T-helper 1 cell treated with Interleukin-12 subunit alpha and Interleukin-12 subunit beta and Interleukin-4 antibody, amounts not matched to agents 30 μg/mL and 1 μg/mL, for 36 hours (primary cell): ENCODE measurements at regions not wholly inside any gene's neighbourhood (a gene's known extent, or its start where the extent isn't known, plus 50 kb on each side); places are given as distances from the start of the nearest gene placed in this dataset.

Experiments
- H3K27ac Mint-ChIP-seq: one replicate; pipeline ENCODE4 v1.8.0; 2021; ENCODE audit warnings: mild to moderate bottlenecking, mixed read lengths
- H3K27me3 Mint-ChIP-seq: one replicate; pipeline ENCODE4 v1.8.0; 2021; ENCODE audit warnings: low read depth, mixed read lengths
- H3K36me3 Mint-ChIP-seq: one replicate; pipeline ENCODE4 v1.8.0; 2021; ENCODE audit warnings: low read depth, mixed read lengths
- H3K4me1 Mint-ChIP-seq: one replicate; pipeline ENCODE4 v1.8.0; 2021; ENCODE audit warnings: low read depth, mixed read lengths
- H3K4me3 Mint-ChIP-seq: one replicate; pipeline ENCODE4 v1.8.0; 2021; ENCODE audit warnings: mild to moderate bottlenecking, moderate library complexity, mixed read lengths
- H3K9me3 Mint-ChIP-seq: one replicate; pipeline ENCODE4 v1.8.0; 2021; ENCODE audit warnings: mixed read lengths

- no peaks in the 10 kb centered on the region for H3K4me1 Mint-ChIP-seq
- peaks cover 19% of the 10 kb centered on the region for H3K27me3 Mint-ChIP-seq
- H3K9me3 Mint-ChIP-seq = peaks cover 16% of the 10 kb centered on the region
- no peak overlapping the region for H3K4me3 Mint-ChIP-seq
- H3K36me3 Mint-ChIP-seq = peaks cover 5% of the 10 kb centered on the region
- no peak overlapping the region for H3K27ac Mint-ChIP-seq
These were observed 96.2 kb downstream of the C9orf50 start for GRCh38 chr9:129524582-129525270.

GRCh38 chr9:129523943-129524581 is 96.8 kb downstream of the C9orf50 start:
- Mint-ChIP-seq H3K4me3 (no peak overlapping the region), H3K27ac (no peak overlapping the region), H3K27me3 (peaks cover 16% of the 10 kb centered on the region), H3K4me1 (no peaks in the 10 kb centered on the region), H3K36me3 (peaks cover 5% of the 10 kb centered on the region), H3K9me3 (peaks cover 13% of the 10 kb centered on the region)

GRCh38 chr9:129522351-129522750 is 98.5 kb downstream of the C9orf50 start:
- H3K27me3 Mint-ChIP-seq = peaks cover 7% of the 10 kb centered on the region
- no peak overlapping the region for H3K4me3 Mint-ChIP-seq
- no peak overlapping the region for H3K27ac Mint-ChIP-seq
- peaks cover 2% of the 10 kb centered on the region for H3K36me3 Mint-ChIP-seq
- H3K4me1 Mint-ChIP-seq = no peaks in the 10 kb centered on the region
- H3K9me3 Mint-ChIP-seq = peaks cover 10% of the 10 kb centered on the region

- Mint-ChIP-seq H3K27me3 (peaks cover 3% of the 10 kb centered on the region), H3K36me3 (peaks cover 3% of the 10 kb centered on the region), H3K9me3 (peaks cover 18% of the 10 kb centered on the region), H3K4me1 (no peaks in the 10 kb centered on the region), H3K27ac (no peak overlapping the region), H3K4me3 (no peak overlapping the region)
These were observed 100.8 kb downstream of the C9orf50 start for GRCh38 chr9:129520082-129520481.

GRCh38 chr9:129518074-129518473 is 102.8 kb downstream of the C9orf50 start:
- no peak overlapping the region for H3K4me3 Mint-ChIP-seq
- peaks cover 3% of the 10 kb centered on the region for H3K27me3 Mint-ChIP-seq
- peaks cover 3% of the 10 kb centered on the region for H3K36me3 Mint-ChIP-seq
- no peak overlapping the region for H3K27ac Mint-ChIP-seq
- peaks cover 27% of the 10 kb centered on the region for H3K9me3 Mint-ChIP-seq
- no peaks in the 10 kb centered on the region for H3K4me1 Mint-ChIP-seq

GRCh38 chr9:129517006-129517405 is 103.9 kb downstream of the C9orf50 start:
- H3K36me3 Mint-ChIP-seq = peaks cover 3% of the 10 kb centered on the region
- no peak overlapping the region for H3K27ac Mint-ChIP-seq
- H3K27me3 Mint-ChIP-seq = peaks cover 3% of the 10 kb centered on the region
- H3K4me3 Mint-ChIP-seq = no peak overlapping the region
- H3K4me1 Mint-ChIP-seq = no peaks in the 10 kb centered on the region
- peaks cover 35% of the 10 kb centered on the region for H3K9me3 Mint-ChIP-seq

GRCh38 chr9:129514891-129515290 is 106.0 kb downstream of the C9orf50 start:
- Mint-ChIP-seq H3K9me3 (peaks cover 35% of the 10 kb centered on the region), H3K4me1 (no peaks in the 10 kb centered on the region), H3K4me3 (no peak overlapping the region), H3K27ac (no peak overlapping the region), H3K36me3 (peaks cover 3% of the 10 kb centered on the region), H3K27me3 (peaks cover 7% of the 10 kb centered on the region)

- H3K36me3 Mint-ChIP-seq = peaks cover 3% of the 10 kb centered on the region
- no peak overlapping the region for H3K27ac Mint-ChIP-seq
- H3K4me1 Mint-ChIP-seq = no peaks in the 10 kb centered on the region
- no peak overlapping the region for H3K4me3 Mint-ChIP-seq
- H3K9me3 Mint-ChIP-seq = peaks cover 35% of the 10 kb centered on the region
- H3K27me3 Mint-ChIP-seq = peaks cover 7% of the 10 kb centered on the region
These were observed 106.4 kb downstream of the C9orf50 start for GRCh38 chr9:129514497-129514867.

GRCh38 chr9:129513856-129514496 is 106.9 kb downstream of the C9orf50 start:
- Mint-ChIP-seq H3K27me3 (peaks cover 7% of the 10 kb centered on the region), H3K9me3 (peaks cover 35% of the 10 kb centered on the region), H3K36me3 (peaks cover 3% of the 10 kb centered on the region), H3K4me3 (no peak overlapping the region), H3K27ac (no peak overlapping the region), H3K4me1 (no peaks in the 10 kb centered on the region)

GRCh38 chr9:129513282-129513681 is 107.6 kb downstream of the C9orf50 start:
- Mint-ChIP-seq H3K36me3 (peaks cover 3% of the 10 kb centered on the region), H3K4me3 (no peak overlapping the region), H3K27me3 (peaks cover 7% of the 10 kb centered on the region), H3K4me1 (no peaks in the 10 kb centered on the region), H3K27ac (no peak overlapping the region), H3K9me3 (peaks cover 32% of the 10 kb centered on the region)

GRCh38 chr9:129511285-129511900 is 109.5 kb downstream of the C9orf50 start:
- Mint-ChIP-seq H3K9me3 (peaks cover 25% of the 10 kb centered on the region), H3K27me3 (peaks cover 5% of the 10 kb centered on the region), H3K27ac (no peak overlapping the region), H3K4me3 (no peak overlapping the region), H3K4me1 (no peaks in the 10 kb centered on the region), H3K36me3 (peaks cover 3% of the 10 kb centered on the region)

- no peak overlapping the region for H3K4me3 Mint-ChIP-seq
- H3K9me3 Mint-ChIP-seq = peaks cover 15% of the 10 kb centered on the region
- peaks cover 2% of the 10 kb centered on the region for H3K4me1 Mint-ChIP-seq
- no peak overlapping the region for H3K27ac Mint-ChIP-seq
- H3K27me3 Mint-ChIP-seq = peaks cover 5% of the 10 kb centered on the region
- H3K36me3 Mint-ChIP-seq = peaks cover 5% of the 10 kb centered on the region
These were observed 111.4 kb downstream of the C9orf50 start for GRCh38 chr9:129509533-129509928.

GRCh38 chr9:129507805-129508204 is 113.1 kb downstream of the C9orf50 start:
- peaks cover 7% of the 10 kb centered on the region for H3K9me3 Mint-ChIP-seq
- H3K27ac Mint-ChIP-seq = no peak overlapping the region
- peaks cover 5% of the 10 kb centered on the region for H3K27me3 Mint-ChIP-seq
- H3K4me3 Mint-ChIP-seq = no peak overlapping the region
- peaks cover 8% of the 10 kb centered on the region for H3K4me1 Mint-ChIP-seq
- peaks cover 11% of the 10 kb centered on the region for H3K36me3 Mint-ChIP-seq

- no peak overlapping the region for H3K27ac Mint-ChIP-seq
These were observed 114.0 kb downstream of the C9orf50 start for GRCh38 chr9:129506892-129507291.

GRCh38 chr9:129506041-129506440 is 114.9 kb downstream of the C9orf50 start:
- Mint-ChIP-seq H3K27me3 (peaks cover 5% of the 10 kb centered on the region), H3K27ac (no peak overlapping the region), H3K4me1 (peaks cover 8% of the 10 kb centered on the region), H3K9me3 (no peaks in the 10 kb centered on the region), H3K36me3 (peaks cover 18% of the 10 kb centered on the region), H3K4me3 (no peak overlapping the region)

More at GRCh38 chr9:129506892-129507291, 114.0 kb downstream of the C9orf50 start:
- Mint-ChIP-seq H3K9me3 (no peaks in the 10 kb centered on the region), H3K4me3 (no peak overlapping the region), H3K4me1 (peaks cover 8% of the 10 kb centered on the region), H3K27me3 (peaks cover 5% of the 10 kb centered on the region), H3K36me3 (peaks cover 12% of the 10 kb centered on the region)
